GM18511 (cell line): ENCODE measurements at regions not wholly inside any gene's neighbourhood (a gene's known extent, or its start where the extent isn't known, plus 50 kb on each side); places are given as distances from the start of the nearest gene placed in this dataset.

Source experiments
- ATAC-seq: cut with Tn5 transposase; IDR thresholded peaks from one replicate; pipeline ENCODE4 v1.9.1; 2021; ENCODE audit warnings: mild to moderate bottlenecking, moderate library complexity; ENCODE audit not compliant: unreplicated experiment

DNA sequence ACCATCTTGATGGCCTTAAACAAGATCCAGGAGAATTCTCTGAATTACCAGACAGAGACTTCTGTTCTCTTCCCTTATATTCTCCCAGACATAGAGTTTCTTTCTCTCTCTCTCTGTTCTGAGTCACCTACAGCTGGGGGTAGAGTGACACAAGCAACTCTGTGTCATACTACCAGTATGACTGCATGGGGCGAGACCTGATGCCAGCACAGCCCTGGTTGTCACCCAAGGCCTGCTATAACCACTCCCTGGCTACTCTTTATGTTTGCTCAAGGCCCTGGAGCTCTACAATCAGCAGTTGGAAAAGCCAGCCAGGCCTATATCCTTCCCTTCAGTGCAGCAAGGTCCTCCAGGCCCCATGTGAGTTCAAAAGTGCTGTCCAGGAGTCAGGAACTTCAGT lies 114.2 kb upstream of the TENT5D start:
- no peak for ATAC-seq

- ATAC-seq: no peak
These were observed 107.8 kb upstream of the TENT5D start for GRCh38 chrX:80312448-80312847.

DNA sequence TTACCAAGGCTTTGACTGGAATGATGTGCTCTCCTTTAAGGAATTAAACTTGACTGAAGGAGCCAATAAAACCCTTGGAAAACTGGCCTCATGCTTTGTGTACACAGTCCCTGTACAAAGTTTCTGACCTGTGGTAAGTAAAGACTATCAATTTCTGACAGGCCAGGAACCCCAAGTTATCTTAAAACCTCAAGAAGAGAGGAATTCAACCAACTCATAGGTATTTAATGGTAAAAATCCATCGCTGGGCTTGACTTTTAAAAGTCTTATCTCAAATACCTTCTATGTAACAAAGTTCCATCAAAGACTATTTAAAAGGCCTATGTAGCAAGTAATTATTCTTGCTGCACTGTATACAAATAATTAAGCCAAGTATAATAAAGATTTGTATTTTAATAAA lies 103.7 kb upstream of the TENT5D start:
- ATAC-seq: no peak

GRCh38 chrX:80317646-80318045 lies 102.6 kb upstream of the TENT5D start:
- no peak for ATAC-seq

DNA sequence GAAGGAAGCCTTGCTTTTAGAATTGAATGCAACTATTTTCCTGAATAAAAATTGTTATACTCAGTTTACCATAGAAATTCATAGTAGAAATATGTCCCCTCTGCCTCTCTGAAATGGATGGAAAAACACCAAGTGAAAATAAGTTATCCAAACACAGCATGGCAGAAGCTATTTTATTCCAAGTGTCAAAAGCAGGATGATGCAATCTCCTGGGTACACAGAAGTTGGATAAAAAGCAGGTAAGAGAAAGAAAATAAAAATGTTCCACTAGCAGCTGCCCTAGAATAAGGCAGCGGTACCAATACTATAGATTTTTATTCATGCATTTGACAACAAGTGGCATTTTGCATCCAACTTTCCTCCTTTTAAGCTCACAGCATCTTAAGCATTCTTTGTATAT lies 89.0 kb upstream of the TENT5D start:
- no peak for ATAC-seq

- no peak for ATAC-seq
These were observed 85.7 kb upstream of the TENT5D start for GRCh38 chrX:80334583-80334982.

GRCh38 chrX:80335062-80335830 lies 85.0 kb upstream of the TENT5D start:
- ATAC-seq: no peak

GRCh38 chrX:80354966-80355465 lies 65.2 kb upstream of the TENT5D start:
- no peak for ATAC-seq
